ENCODE measurements at regions not wholly inside any gene's neighbourhood (a gene's known extent, or its start where the extent isn't known, plus 50 kb on each side); places are given as distances from the start of the nearest gene placed in this dataset.

GRCh38 chr1:113279776-113280391, 110.4 kb upstream of the MAGI3 start:
- no peak for DNase-seq (ENCODE audit: low read depth)
- no peak for TF ChIP-seq CTCF (IDR thresholded peaks at IDR 0.05; ENCODE audit: low read depth, low read length, missing control alignments)
- H3K4me3 ChIP-seq (ENCODE audit: low read depth, low read length), result no peak overlapping the region

- no peak overlapping the region for H3K4me3 ChIP-seq (ENCODE audit: low read depth, low read length)
- TF ChIP-seq CTCF (IDR thresholded peaks at IDR 0.05; ENCODE audit: low read depth, low read length, missing control alignments), result no peak
Measured at GRCh38 chr1:113280581-113280980, 109.7 kb upstream of the MAGI3 start.

GRCh38 chr1:113281550-113281949, 108.8 kb upstream of the MAGI3 start:
- DNase-seq (ENCODE audit: low read depth), result no peak
- no peak for TF ChIP-seq CTCF (IDR thresholded peaks at IDR 0.05; ENCODE audit: low read depth, low read length, missing control alignments)

More at GRCh38 chr1:113280581-113280980, 109.7 kb upstream of the MAGI3 start:
- DNase-seq (ENCODE audit: low read depth), result no peak

GRCh38 chr1:113282008-113282892, 108.1 kb upstream of the MAGI3 start:
- H3K4me3 ChIP-seq (ENCODE audit: low read depth, low read length), result no peak overlapping the region
- no peak for DNase-seq (ENCODE audit: low read depth)
- no peak for TF ChIP-seq CTCF (IDR thresholded peaks at IDR 0.05; ENCODE audit: low read depth, low read length, missing control alignments)

More at GRCh38 chr1:113281550-113281949, 108.8 kb upstream of the MAGI3 start:
- no peak overlapping the region for H3K4me3 ChIP-seq (ENCODE audit: low read depth, low read length)

GRCh38 chr1:113282893-113283285, 107.4 kb upstream of the MAGI3 start:
- H3K4me3 ChIP-seq (ENCODE audit: low read depth, low read length), result no peak overlapping the region
- DNase-seq (ENCODE audit: low read depth), result no peak
- no peak for TF ChIP-seq CTCF (IDR thresholded peaks at IDR 0.05; ENCODE audit: low read depth, low read length, missing control alignments)

GRCh38 chr1:113283914-113284313, 106.4 kb upstream of the MAGI3 start:
- H3K4me3 ChIP-seq (ENCODE audit: low read depth, low read length), result no peak overlapping the region
- DNase-seq (ENCODE audit: low read depth), result no peak
- TF ChIP-seq CTCF (IDR thresholded peaks at IDR 0.05; ENCODE audit: low read depth, low read length, missing control alignments), result no peak
